Spleen (tissue), 7 donors: ENCODE measurements at regions not wholly inside any gene's neighbourhood (a gene's known extent, or its start where the extent isn't known, plus 50 kb on each side); places are given as distances from the start of the nearest gene placed in this dataset.

Experiments
- CTCF ChIP-seq, 11 experiments: fragments of 200-600 bp in 7 of 11; fragments of 450-650 bp in 4 of 11; sonication (generic) in 4 of 11; IDR thresholded peaks in 8 of 11; conservative IDR thresholded peaks in 3 of 11; 1 replicate in 7 of 11; 2 replicates in 4 of 11; pipeline versions ENCODE4 v1.4.0 to v1.8.0; 2016 to 2021; ENCODE audit warnings: antibody characterized with exemption in 11 of 11, inconsistent platforms in 4 of 11, mild to moderate bottlenecking in 1 of 11
- POLR2A ChIP-seq, 3 donors: fragments of 450-650 bp; IDR thresholded peaks; one replicate each; pipeline ENCODE4 v1.5.1; 2017; ENCODE audit warnings: antibody characterized with exemption in 3 of 3, mild to moderate bottlenecking in 1 of 3
- POLR2AphosphoS5 ChIP-seq, 3 donors: sonication (generic); formaldehyde crosslinking; IDR thresholded peaks; one replicate each; pipeline ENCODE4 v1.5.1; 2017; ENCODE audit warnings: antibody characterized with exemption in 3 of 3
- donor health status: DM: no; HTN: no; CAD: no; lungs with moderate emphysema.
- donor health status: DM: no; HTN: no; CAD: no.
- donor health status: DM: no; HTN: no; CAD: no.

GRCh38 chr14:106491851-106492250 lies 965.5 kb downstream of the TMEM121 start:
- TF ChIP-seq CTCF (IDR thresholded peaks at IDR 0.05 in 8 of 11, conservative IDR thresholded peaks at IDR 0.05 in 3 of 11) (peak in 5 of 11 experiments; percentile 24 to 39 (median 26)), POLR2A (IDR thresholded peaks at IDR 0.05) (no peak), POLR2AphosphoS5 (IDR thresholded peaks at IDR 0.05) (no peak)
